Effector memory CD4-positive, alpha-beta T cell (primary cell): ENCODE measurements at regions not wholly inside any gene's neighbourhood (a gene's known extent, or its start where the extent isn't known, plus 50 kb on each side); places are given as distances from the start of the nearest gene placed in this dataset.

Source experiments
- DNase-seq, 3 donors: peaks; one replicate each; pipeline ENCODE4 v3.0.0-alpha.2; 2020
- H3K27ac ChIP-seq: 2 replicates; pipeline ENCODE4 v1.7.0; 2013; ENCODE audit warnings: mild to moderate bottlenecking, low read length, moderate library complexity; ENCODE audit not compliant: insufficient read depth, poor library complexity, severe bottlenecking
- H3K27me3 ChIP-seq: replicated peaks from 2 replicates; pipeline ENCODE4 v1.7.0; 2013; ENCODE audit warnings: mild to moderate bottlenecking, low read length; ENCODE audit not compliant: insufficient read depth, control insufficient read depth, poor library complexity, severe bottlenecking
- H3K36me3 ChIP-seq: 2 replicates; pipeline ENCODE4 v1.7.0; 2013; ENCODE audit warnings: mild to moderate bottlenecking, low read length, moderate library complexity; ENCODE audit not compliant: control insufficient read depth, insufficient read depth
- H3K4me1 ChIP-seq: 2 replicates; pipeline ENCODE4 v1.7.0; 2013; ENCODE audit warnings: low read length, mild to moderate bottlenecking; ENCODE audit not compliant: control insufficient read depth, insufficient read depth, poor library complexity, severe bottlenecking
- H3K4me3 ChIP-seq: 2 replicates; pipeline ENCODE4 v1.7.0; 2013; ENCODE audit warnings: low read length, low read depth, mild to moderate bottlenecking; ENCODE audit not compliant: insufficient read depth, poor library complexity, severe bottlenecking
- H3K9me3 ChIP-seq: 2 replicates; pipeline ENCODE4 v1.7.0; 2013; ENCODE audit warnings: mild to moderate bottlenecking, low read length, moderate library complexity; ENCODE audit not compliant: control insufficient read depth

GRCh38 chr6:23388086-23388783 is 737.8 kb upstream of the NRSN1 start:
- Histone ChIP-seq H3K27ac (no peak overlapping the region), H3K9me3 (no peaks in the 10 kb centered on the region), H3K4me3 (no peak overlapping the region), H3K4me1 (no peaks in the 10 kb centered on the region), H3K36me3 (no peaks in the 10 kb centered on the region), H3K27me3 (no peaks in the 10 kb centered on the region)
- DNase-seq = no peak

DNA sequence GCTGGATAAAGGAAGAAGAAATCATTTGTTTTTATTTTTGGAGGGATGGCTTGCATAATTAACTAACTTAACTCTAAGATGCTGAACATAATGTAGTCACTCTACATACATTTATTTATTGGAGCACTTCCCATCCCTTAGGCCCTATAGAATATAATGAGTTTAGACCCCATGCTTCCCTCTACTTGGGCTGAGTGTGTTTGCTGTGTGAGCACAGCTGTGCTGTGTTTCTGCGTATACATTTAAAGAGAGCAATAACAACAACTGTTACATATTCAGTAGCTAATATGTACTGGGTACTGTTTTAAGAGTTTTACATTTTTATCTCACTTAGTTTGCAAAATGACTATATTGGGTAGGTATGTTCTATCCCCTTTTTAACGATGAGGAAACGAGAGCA is 736.6 kb upstream of the NRSN1 start:
- DNase-seq = no peak
- H3K9me3 ChIP-seq = no peaks in the 10 kb centered on the region
- no peaks in the 10 kb centered on the region for H3K27me3 ChIP-seq
- no peaks in the 10 kb centered on the region for H3K4me1 ChIP-seq
- H3K27ac ChIP-seq = no peak overlapping the region
- no peak overlapping the region for H3K4me3 ChIP-seq
- H3K36me3 ChIP-seq = no peaks in the 10 kb centered on the region

- no peak for DNase-seq
- Histone ChIP-seq H3K27ac (no peak overlapping the region), H3K4me1 (no peaks in the 10 kb centered on the region)
Measured at GRCh38 chr6:23390221-23390620, 735.8 kb upstream of the NRSN1 start.

GRCh38 chr6:23394681-23395080 is 731.3 kb upstream of the NRSN1 start:
- no peaks in the 10 kb centered on the region for H3K4me1 ChIP-seq
- H3K36me3 ChIP-seq = no peaks in the 10 kb centered on the region
- H3K4me3 ChIP-seq = no peak overlapping the region
- no peaks in the 10 kb centered on the region for H3K27me3 ChIP-seq
- DNase-seq = no peak
- H3K27ac ChIP-seq = no peak overlapping the region
- H3K9me3 ChIP-seq = no peaks in the 10 kb centered on the region

More at GRCh38 chr6:23390221-23390620, 735.8 kb upstream of the NRSN1 start:
- Histone ChIP-seq H3K27me3 (no peaks in the 10 kb centered on the region), H3K9me3 (no peaks in the 10 kb centered on the region), H3K36me3 (no peaks in the 10 kb centered on the region), H3K4me3 (no peak overlapping the region)

- Histone ChIP-seq H3K4me1 (no peaks in the 10 kb centered on the region), H3K36me3 (no peaks in the 10 kb centered on the region), H3K27ac (no peak overlapping the region), H3K9me3 (no peaks in the 10 kb centered on the region), H3K4me3 (no peak overlapping the region), H3K27me3 (no peaks in the 10 kb centered on the region)
- no peak for DNase-seq
Measured at GRCh38 chr6:23395381-23395780, 730.6 kb upstream of the NRSN1 start.

- Histone ChIP-seq H3K27me3 (no peaks in the 10 kb centered on the region), H3K4me3 (no peak overlapping the region), H3K27ac (no peak overlapping the region), H3K36me3 (no peaks in the 10 kb centered on the region), H3K9me3 (no peaks in the 10 kb centered on the region), H3K4me1 (no peaks in the 10 kb centered on the region)
- no peak for DNase-seq
Measured at GRCh38 chr6:23396949-23397348, 729.1 kb upstream of the NRSN1 start.

- H3K4me1 ChIP-seq = no peaks in the 10 kb centered on the region
- no peaks in the 10 kb centered on the region for H3K27me3 ChIP-seq
- H3K4me3 ChIP-seq = no peak overlapping the region
- H3K9me3 ChIP-seq = no peaks in the 10 kb centered on the region
- no peak overlapping the region for H3K27ac ChIP-seq
- H3K36me3 ChIP-seq = no peaks in the 10 kb centered on the region
- DNase-seq = no peak
Measured at GRCh38 chr6:23403460-23403859, 722.6 kb upstream of the NRSN1 start.

DNA sequence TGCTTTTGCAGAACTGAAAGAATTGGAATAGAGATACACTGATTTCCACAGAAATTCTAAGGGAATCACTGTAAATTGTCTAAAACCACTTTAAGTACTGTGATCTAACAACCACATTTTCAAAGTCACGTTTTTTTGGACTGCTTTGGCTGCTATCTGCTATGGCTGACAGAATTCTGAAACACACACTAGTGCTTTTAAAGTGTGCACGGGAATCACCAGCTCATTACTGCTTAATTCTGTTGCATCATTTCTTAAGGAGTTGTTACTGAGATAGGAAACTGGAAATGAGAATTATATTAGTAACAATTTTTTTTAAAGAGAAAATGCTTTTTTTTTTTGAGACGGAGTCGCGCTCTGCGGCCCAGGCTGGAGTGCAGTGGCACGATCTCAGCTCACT is 716.5 kb upstream of the NRSN1 start:
- DNase-seq = no peak
- Histone ChIP-seq H3K4me3 (no peak overlapping the region), H3K27ac (no peak overlapping the region), H3K4me1 (no peaks in the 10 kb centered on the region), H3K36me3 (no peaks in the 10 kb centered on the region), H3K9me3 (no peaks in the 10 kb centered on the region), H3K27me3 (no peaks in the 10 kb centered on the region)

DNA sequence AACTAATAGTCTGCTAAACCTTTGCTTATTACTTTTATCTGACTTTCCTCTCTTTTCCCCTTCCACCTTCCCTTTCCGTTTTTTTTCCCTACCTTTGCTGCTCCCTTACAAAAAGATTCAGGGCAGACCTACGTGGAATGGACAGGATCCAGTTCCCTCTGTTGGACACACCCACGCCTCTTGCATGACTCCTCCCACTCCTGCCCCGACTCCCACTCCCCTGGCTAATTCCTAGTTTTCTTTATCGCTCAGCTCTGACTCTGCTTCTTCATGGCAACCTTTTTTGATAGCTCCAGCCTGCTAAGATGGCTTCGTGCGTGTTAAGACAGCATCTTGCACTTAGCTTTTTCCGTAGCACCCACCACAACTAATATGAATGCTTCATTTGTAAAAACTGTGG is 715.6 kb upstream of the NRSN1 start:
- no peaks in the 10 kb centered on the region for H3K36me3 ChIP-seq
- H3K4me1 ChIP-seq = no peaks in the 10 kb centered on the region
- no peaks in the 10 kb centered on the region for H3K9me3 ChIP-seq
- H3K27ac ChIP-seq = no peak overlapping the region
- H3K4me3 ChIP-seq = no peak overlapping the region
- H3K27me3 ChIP-seq = no peaks in the 10 kb centered on the region
- no peak for DNase-seq

DNA sequence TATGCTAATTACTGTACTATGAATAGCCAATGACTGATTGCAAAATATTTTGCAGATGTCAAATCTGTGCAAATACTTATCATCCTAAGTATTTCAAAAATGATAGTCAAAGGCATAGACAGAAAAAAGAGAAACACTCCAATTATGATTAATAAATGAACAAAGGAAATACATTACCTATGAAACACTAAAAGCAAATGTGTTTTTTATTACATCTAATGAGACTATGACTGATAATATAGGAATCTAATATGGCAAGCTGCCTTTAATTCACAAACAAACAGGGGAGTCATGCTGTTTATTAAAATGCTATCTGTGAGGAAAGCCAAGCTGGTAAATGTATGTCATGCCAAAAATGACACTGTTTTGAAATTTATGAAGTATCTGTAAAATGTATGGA is 713.2 kb upstream of the NRSN1 start:
- H3K36me3 ChIP-seq = no peaks in the 10 kb centered on the region
- no peak overlapping the region for H3K4me3 ChIP-seq
- no peak for DNase-seq

More for the DNA sequence above, 713.2 kb upstream of the NRSN1 start:
- Histone ChIP-seq H3K27ac (no peak overlapping the region), H3K9me3 (no peaks in the 10 kb centered on the region), H3K4me1 (no peaks in the 10 kb centered on the region), H3K27me3 (no peaks in the 10 kb centered on the region)
